ENCODE measurements at regions not wholly inside any gene's neighbourhood (a gene's known extent, or its start where the extent isn't known, plus 50 kb on each side); places are given as distances from the start of the nearest gene placed in this dataset.
"Not testable (repeated sequence)": the region's sequence is repeated elsewhere in the genome, so short reads cannot be mapped to it uniquely, and the experiment has no call there.

GRCh38 chr13:59368693-59369092 lies 795.0 kb downstream of the DIAPH3 start:
- peaks cover 20 to 22% of the 10 kb centered on the region in 2 donors for H3K27me3 Mint-ChIP-seq
- no peaks in the 10 kb centered on the region for H3K9me3 Mint-ChIP-seq
- H3K27ac Mint-ChIP-seq, result no peak overlapping the region
- H3K4me3 Mint-ChIP-seq, result no peak overlapping the region
- no peaks in the 10 kb centered on the region for H3K4me1 Mint-ChIP-seq (ENCODE audit: low read depth in 2 of 2)
- DNase-seq (no peak), ATAC-seq (replicated peaks) (no peak)
- H3K36me3 Mint-ChIP-seq (ENCODE audit: insufficient read depth), result no peaks in the 10 kb centered on the region

DNA sequence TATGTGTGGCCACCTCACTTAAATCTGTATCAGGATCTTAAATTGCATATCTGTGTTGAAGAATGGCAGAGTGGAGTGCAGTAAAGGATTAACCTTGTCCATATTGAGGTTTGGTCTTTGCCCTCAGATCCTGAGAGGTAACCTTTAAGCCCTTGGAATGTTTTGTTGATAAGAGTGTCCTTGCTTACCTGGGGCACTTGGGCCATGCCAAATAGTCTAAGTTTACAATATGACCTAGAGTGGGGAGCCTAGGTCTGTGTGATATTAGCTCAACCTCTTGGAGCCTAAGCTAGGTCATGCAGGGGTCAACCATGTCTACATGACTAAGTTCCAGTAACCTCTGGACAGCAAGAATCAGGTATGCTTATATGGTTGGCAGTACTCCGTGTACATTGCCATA lies 792.5 kb downstream of the DIAPH3 start:
- no peaks in the 10 kb centered on the region for H3K4me1 Mint-ChIP-seq (ENCODE audit: low read depth in 2 of 2)
- DNase-seq, result no peak
- H3K27ac Mint-ChIP-seq, result no peak overlapping the region
- no peaks in the 10 kb centered on the region for H3K9me3 Mint-ChIP-seq
- peaks cover 30 to 34% of the 10 kb centered on the region in 2 donors for H3K27me3 Mint-ChIP-seq
- H3K36me3 Mint-ChIP-seq (ENCODE audit: insufficient read depth), result no peaks in the 10 kb centered on the region
- no peak overlapping the region for H3K4me3 Mint-ChIP-seq
- ATAC-seq (replicated peaks), result no peak

DNA sequence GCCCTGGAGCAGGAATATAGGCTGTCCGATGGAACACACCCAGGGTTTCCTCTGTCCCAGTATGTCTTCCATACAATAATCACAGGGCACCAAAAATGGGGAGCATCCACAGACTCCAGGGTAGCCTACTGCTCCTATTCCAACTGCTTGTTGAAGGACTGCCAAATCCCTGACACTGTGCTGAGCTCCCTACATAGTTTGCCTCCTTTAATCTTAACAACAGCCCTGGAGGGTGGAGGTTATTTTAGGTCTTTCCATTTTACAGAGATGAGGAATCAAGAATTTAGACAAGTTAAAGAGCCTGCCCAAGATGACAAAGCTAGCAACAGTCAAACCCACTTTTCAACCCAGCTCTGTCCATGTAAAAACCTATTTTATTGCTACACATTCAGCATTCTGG lies 790.4 kb downstream of the DIAPH3 start:
- ATAC-seq (replicated peaks) (no peak), DNase-seq (no peak)
- Mint-ChIP-seq H3K36me3 (ENCODE audit: insufficient read depth) (no peaks in the 10 kb centered on the region), H3K9me3 (no peaks in the 10 kb centered on the region), H3K27ac (no peak overlapping the region), H3K27me3 (peaks cover 40 to 51% of the 10 kb centered on the region in 2 donors), H3K4me1 (ENCODE audit: low read depth in 2 of 2) (no peaks in the 10 kb centered on the region), H3K4me3 (no peak overlapping the region)

DNA sequence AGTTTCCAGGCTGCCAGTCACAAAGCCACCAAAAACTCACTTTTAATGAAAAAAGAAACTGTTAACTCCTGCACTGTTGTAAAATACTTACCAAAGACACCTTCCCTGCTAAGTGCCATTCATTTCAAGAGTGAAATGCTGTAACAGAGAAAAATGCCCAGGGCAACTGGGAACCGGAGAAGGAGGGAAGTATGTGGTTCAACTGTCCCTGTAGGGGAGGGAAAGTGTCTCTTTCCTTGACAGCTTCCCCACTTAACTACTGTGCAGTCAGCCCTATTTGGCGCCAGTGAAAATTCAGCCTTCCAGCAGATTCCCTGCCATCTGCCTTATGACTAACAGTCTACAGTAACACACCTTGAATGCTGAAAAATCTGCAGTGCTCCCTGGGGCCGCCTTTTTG lies 789.0 kb downstream of the DIAPH3 start:
- Mint-ChIP-seq H3K36me3 (ENCODE audit: insufficient read depth) (no peaks in the 10 kb centered on the region), H3K4me3 (no peak overlapping the region), H3K27me3 (peaks cover 43 to 51% of the 10 kb centered on the region in 2 donors), H3K4me1 (ENCODE audit: low read depth in 2 of 2) (no peaks in the 10 kb centered on the region), H3K9me3 (no peaks in the 10 kb centered on the region), H3K27ac (no peak overlapping the region)
- no peak for DNase-seq
- no peak for ATAC-seq (replicated peaks)

- ATAC-seq (replicated peaks), result no peak
- no peak for DNase-seq
- H3K4me3 Mint-ChIP-seq, result no peak overlapping the region
- peaks cover 15 to 43% of the 10 kb centered on the region in 2 donors for H3K27me3 Mint-ChIP-seq
- no peak overlapping the region for H3K27ac Mint-ChIP-seq
- no peaks in the 10 kb centered on the region for H3K4me1 Mint-ChIP-seq (ENCODE audit: low read depth in 2 of 2)
- no peaks in the 10 kb centered on the region for H3K36me3 Mint-ChIP-seq (ENCODE audit: insufficient read depth)
- no peaks in the 10 kb centered on the region for H3K9me3 Mint-ChIP-seq
These were observed 779.6 kb downstream of the DIAPH3 start for GRCh38 chr13:59384154-59384553.

DNA sequence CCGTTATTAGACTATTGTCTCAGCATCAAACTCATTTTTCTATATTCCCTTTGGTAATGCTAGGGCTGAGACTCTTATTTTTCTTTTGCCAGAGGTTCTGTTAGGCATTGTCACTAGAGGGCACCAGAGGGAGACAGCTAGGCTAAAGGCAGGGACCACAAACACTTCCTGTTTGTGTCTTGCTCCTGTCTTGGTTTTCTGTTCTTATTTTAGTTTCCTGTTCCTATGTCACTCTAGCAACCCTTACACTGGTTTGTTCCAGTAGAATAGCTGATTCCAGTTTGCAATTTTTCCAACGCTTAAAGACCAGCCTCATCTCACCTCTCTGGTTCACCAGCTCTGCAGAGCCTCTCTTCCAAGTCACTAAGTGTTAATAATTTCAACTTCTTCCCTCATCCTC lies 772.0 kb downstream of the DIAPH3 start:
- no peaks in the 10 kb centered on the region for H3K9me3 Mint-ChIP-seq
- ATAC-seq (replicated peaks) (peak; percentile 96), DNase-seq (peak; percentile 50 to 62 (median 54))
- no peak overlapping the region for H3K27ac Mint-ChIP-seq
- H3K36me3 Mint-ChIP-seq (ENCODE audit: insufficient read depth), result no peaks in the 10 kb centered on the region
- no peaks in the 10 kb centered on the region for H3K4me1 Mint-ChIP-seq (ENCODE audit: low read depth in 2 of 2)
- H3K4me3 Mint-ChIP-seq, result no peak overlapping the region
- H3K27me3 Mint-ChIP-seq, result peaks cover 16 to 34% of the 10 kb centered on the region in 2 donors

DNA sequence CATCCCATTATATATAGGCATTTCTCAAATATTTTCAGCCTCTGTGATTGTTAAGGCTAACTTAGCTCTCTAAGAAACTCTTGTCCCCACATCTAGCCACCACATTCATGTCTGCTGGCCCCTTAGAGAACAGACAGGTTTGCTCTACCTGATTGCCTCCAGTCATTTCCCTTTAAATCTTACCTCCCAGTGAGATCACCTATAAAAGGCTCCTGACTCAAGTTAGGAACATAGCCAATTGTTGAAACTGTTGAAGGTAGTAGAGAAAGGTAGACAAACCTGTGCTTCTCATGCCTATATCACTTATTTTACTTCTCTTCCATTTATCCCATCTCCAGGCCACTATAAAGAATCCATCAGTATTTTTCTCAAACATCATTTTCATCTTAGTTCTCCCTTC lies 771.4 kb downstream of the DIAPH3 start:
- DNase-seq (no peak), ATAC-seq (replicated peaks) (no peak)
- no peaks in the 10 kb centered on the region for H3K36me3 Mint-ChIP-seq (ENCODE audit: insufficient read depth)
- peaks cover 14 to 31% of the 10 kb centered on the region in 2 donors for H3K27me3 Mint-ChIP-seq
- no peaks in the 10 kb centered on the region for H3K9me3 Mint-ChIP-seq
- H3K27ac Mint-ChIP-seq, result no peak overlapping the region
- H3K4me3 Mint-ChIP-seq, result no peak overlapping the region
- no peaks in the 10 kb centered on the region for H3K4me1 Mint-ChIP-seq (ENCODE audit: low read depth in 2 of 2)

GRCh38 chr13:59394496-59394895 lies 769.2 kb downstream of the DIAPH3 start:
- ATAC-seq (replicated peaks), result no peak
- Mint-ChIP-seq H3K27me3 (peaks cover 15 to 22% of the 10 kb centered on the region in 2 donors), H3K4me1 (ENCODE audit: low read depth in 2 of 2) (no peaks in the 10 kb centered on the region)

GRCh38 chr13:59398127-59398526 lies 765.6 kb downstream of the DIAPH3 start:
- peaks cover 0 to 2% of the 10 kb centered on the region in 2 donors for H3K9me3 Mint-ChIP-seq
- no peaks in the 10 kb centered on the region for H3K36me3 Mint-ChIP-seq (ENCODE audit: insufficient read depth)
- peaks cover 15 to 25% of the 10 kb centered on the region in 2 donors for H3K27me3 Mint-ChIP-seq
- no peak overlapping the region for H3K4me3 Mint-ChIP-seq
- no peak for ATAC-seq (replicated peaks)
- no peak overlapping the region for H3K27ac Mint-ChIP-seq
- no peaks in the 10 kb centered on the region for H3K4me1 Mint-ChIP-seq (ENCODE audit: low read depth in 2 of 2)
- no peak for DNase-seq

More at GRCh38 chr13:59394496-59394895, 769.2 kb downstream of the DIAPH3 start:
- Mint-ChIP-seq H3K9me3 (no peaks in the 10 kb centered on the region), H3K4me3 (no peak overlapping the region), H3K27ac (no peak overlapping the region), H3K36me3 (ENCODE audit: insufficient read depth) (no peaks in the 10 kb centered on the region)
- no peak for DNase-seq

- Mint-ChIP-seq H3K4me3 (no peak overlapping the region), H3K27me3 (peaks cover 15 to 25% of the 10 kb centered on the region in 2 donors), H3K27ac (no peak overlapping the region), H3K9me3 (peaks cover 0 to 2% of the 10 kb centered on the region in 2 donors), H3K36me3 (ENCODE audit: insufficient read depth) (no peaks in the 10 kb centered on the region), H3K4me1 (ENCODE audit: low read depth in 2 of 2) (no peaks in the 10 kb centered on the region)
- ATAC-seq (replicated peaks) (no peak), DNase-seq (no peak)
These were observed 765.1 kb downstream of the DIAPH3 start for GRCh38 chr13:59398661-59399060.

DNA sequence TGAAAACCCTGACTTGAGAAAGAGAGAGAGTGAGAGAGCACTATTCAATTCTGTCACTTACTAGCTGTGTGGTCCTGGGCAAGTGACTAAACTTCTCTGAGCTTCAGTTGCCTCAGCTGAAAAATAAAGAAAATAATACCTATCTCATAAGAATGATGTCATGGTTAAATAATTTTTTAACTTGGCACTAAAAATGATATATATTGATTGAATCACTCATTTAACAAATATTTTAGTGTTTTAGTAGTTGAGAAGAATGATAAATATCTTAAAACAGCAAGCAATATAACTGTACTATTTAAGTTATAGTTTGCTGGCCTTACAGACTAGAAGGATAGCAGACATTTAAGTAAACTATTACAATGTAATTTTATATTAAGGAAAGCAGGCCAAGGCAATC lies 764.2 kb downstream of the DIAPH3 start:
- peaks cover 0 to 2% of the 10 kb centered on the region in 2 donors for H3K9me3 Mint-ChIP-seq
- no peak overlapping the region for H3K27ac Mint-ChIP-seq
- H3K36me3 Mint-ChIP-seq (ENCODE audit: insufficient read depth), result no peaks in the 10 kb centered on the region
- DNase-seq, result no peak
- no peak for ATAC-seq (replicated peaks)
- no peaks in the 10 kb centered on the region for H3K4me1 Mint-ChIP-seq (ENCODE audit: low read depth in 2 of 2)
- no peak overlapping the region for H3K4me3 Mint-ChIP-seq
- H3K27me3 Mint-ChIP-seq, result peaks cover 15 to 25% of the 10 kb centered on the region in 2 donors

GRCh38 chr13:59404331-59404730 lies 759.4 kb downstream of the DIAPH3 start:
- no peak overlapping the region for H3K4me3 Mint-ChIP-seq
- H3K27ac Mint-ChIP-seq, result no peak overlapping the region
- no peaks in the 10 kb centered on the region for H3K36me3 Mint-ChIP-seq (ENCODE audit: insufficient read depth)
- peaks cover 9 to 15% of the 10 kb centered on the region in 2 donors for H3K9me3 Mint-ChIP-seq
- ATAC-seq (replicated peaks) (no peak), DNase-seq (no peak)
- peaks cover 0 to 13% of the 10 kb centered on the region in 2 donors for H3K4me1 Mint-ChIP-seq (ENCODE audit: low read depth in 2 of 2)
- H3K27me3 Mint-ChIP-seq, result peaks cover 0 to 8% of the 10 kb centered on the region in 2 donors

DNA sequence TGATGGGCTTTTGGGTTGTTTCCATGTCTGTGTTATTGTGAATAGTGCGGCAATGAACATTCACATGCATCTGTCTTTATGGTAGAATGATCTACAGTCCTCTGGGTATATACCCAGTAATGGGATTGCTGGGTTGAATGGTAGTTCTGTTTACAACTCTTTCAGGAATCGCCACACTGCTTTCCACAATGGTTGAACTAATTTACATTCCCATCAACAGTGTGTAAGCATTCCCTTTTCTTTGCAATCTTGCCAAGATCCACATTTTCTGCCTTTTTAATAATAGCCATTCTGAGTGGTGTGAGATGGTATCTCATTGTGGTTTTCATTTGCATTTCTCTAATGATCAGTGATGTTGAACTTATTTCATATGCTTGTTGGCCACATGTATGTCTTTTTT lies 756.5 kb downstream of the DIAPH3 start:
- Mint-ChIP-seq H3K27me3 (peaks cover 9 to 10% of the 10 kb centered on the region in 2 donors), H3K9me3 (peaks cover 9 to 21% of the 10 kb centered on the region in 2 donors), H3K4me1 (ENCODE audit: low read depth in 2 of 2) (peaks cover 0 to 14% of the 10 kb centered on the region in 2 donors)
- not testable (repeated sequence) for H3K27ac Mint-ChIP-seq; DNase-seq; H3K4me3 Mint-ChIP-seq; H3K36me3 Mint-ChIP-seq (ENCODE audit: insufficient read depth); ATAC-seq (replicated peaks)

DNA sequence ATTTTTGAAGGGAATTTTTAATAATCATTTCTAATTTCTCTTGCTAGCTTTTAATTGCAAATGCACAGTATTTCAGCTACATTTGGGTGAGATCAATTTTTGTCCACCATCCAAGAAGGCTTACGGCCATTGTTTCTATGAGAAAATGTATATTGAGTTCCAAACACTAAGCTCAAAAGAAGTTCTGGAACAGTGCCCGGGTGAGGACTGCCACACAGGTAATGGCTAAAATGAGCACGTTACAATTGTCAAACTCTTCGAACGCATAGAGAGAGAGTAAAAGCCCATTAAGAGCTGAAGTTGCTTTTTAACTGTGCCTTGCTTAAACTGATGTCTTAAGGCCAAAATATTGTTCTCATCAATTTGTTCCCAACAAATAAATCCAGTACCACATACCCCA lies 755.0 kb downstream of the DIAPH3 start:
- Mint-ChIP-seq H3K4me1 (ENCODE audit: low read depth in 2 of 2) (peaks cover 0 to 14% of the 10 kb centered on the region in 2 donors), H3K9me3 (peaks cover 9 to 18% of the 10 kb centered on the region in 2 donors), H3K27me3 (peaks cover 11 to 21% of the 10 kb centered on the region in 2 donors), H3K36me3 (ENCODE audit: insufficient read depth) (no peaks in the 10 kb centered on the region), H3K4me3 (no peak overlapping the region), H3K27ac (no peak overlapping the region)
- DNase-seq, result no peak
- no peak for ATAC-seq (replicated peaks)

DNA sequence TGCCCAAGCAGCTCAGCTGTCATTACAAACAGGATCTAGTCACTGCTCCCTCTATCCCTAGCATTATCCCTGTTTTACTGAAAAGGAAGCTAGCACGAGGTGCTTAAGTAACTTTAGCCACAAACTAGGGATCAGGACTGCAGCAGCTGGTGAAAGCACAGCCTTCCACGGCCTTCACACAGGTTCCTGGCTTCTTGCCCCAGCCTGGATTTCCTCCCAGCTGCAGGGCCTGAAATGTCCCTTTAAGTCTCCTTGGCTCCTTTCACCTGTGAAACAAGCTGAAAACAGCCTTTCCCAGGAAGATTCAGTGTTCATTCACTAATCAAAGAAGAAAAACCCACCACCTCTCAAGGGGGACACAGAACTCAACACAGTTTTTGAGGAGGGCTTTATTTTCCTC lies 754.5 kb downstream of the DIAPH3 start:
- H3K27me3 Mint-ChIP-seq, result peaks cover 14 to 22% of the 10 kb centered on the region in 2 donors
- peaks cover 0 to 14% of the 10 kb centered on the region in 2 donors for H3K4me1 Mint-ChIP-seq (ENCODE audit: low read depth in 2 of 2)
- H3K36me3 Mint-ChIP-seq (ENCODE audit: insufficient read depth), result no peaks in the 10 kb centered on the region
- no peak overlapping the region for H3K4me3 Mint-ChIP-seq
- ATAC-seq (replicated peaks), result no peak
- DNase-seq, result no peak
- H3K9me3 Mint-ChIP-seq, result peaks cover 9 to 18% of the 10 kb centered on the region in 2 donors
- no peak overlapping the region for H3K27ac Mint-ChIP-seq

Measured in effector memory CD8-positive, alpha-beta T cell (primary cell).